Fibroblast of skin of right biceps (primary cell): ENCODE measurements at regions not wholly inside any gene's neighbourhood (a gene's known extent, or its start where the extent isn't known, plus 50 kb on each side); places are given as distances from the start of the nearest gene placed in this dataset.

ENCODE experiments used
- DNase-seq: peaks from one replicate; pipeline ENCODE4 v3.0.0-alpha.2; 2013

DNA sequence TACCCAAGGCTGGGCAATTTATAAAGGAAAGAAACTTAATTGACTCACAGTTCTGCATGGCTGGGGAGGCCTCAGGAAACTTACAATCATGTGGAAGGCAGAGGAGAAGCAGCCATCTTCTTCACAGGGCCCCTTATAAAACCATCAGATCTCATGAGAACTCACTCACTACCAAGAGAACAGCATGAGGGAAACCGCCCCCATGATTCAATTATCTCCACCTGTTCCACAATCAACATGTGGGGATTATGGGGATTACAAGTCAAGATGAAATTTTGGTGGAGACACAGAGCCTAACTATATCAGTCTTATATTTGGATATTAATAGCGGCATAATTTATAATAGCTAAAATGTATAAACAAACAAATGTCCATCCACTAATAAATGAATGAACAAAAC lies 1123.7 kb upstream of the NCAM2 start:
- DNase-seq: no peak

DNA sequence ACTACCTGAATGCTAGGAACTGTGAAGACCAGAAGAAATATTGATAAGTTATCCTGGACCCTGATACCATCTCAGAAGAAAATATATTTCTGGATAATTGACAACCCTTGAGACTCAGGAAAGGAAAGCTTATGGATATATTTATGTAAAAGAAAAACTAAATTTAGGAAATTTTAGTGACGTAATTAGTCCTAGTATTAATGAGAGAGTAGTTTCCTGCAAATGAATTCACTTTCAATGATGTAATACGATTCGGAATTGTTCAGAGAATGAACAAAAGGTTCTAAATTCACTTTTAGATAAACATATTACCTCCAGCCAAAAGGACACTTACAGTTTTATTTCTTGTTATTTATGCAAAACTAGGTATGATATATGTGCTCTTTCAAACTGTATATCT lies 1120.1 kb upstream of the NCAM2 start:
- DNase-seq: no peak

DNA sequence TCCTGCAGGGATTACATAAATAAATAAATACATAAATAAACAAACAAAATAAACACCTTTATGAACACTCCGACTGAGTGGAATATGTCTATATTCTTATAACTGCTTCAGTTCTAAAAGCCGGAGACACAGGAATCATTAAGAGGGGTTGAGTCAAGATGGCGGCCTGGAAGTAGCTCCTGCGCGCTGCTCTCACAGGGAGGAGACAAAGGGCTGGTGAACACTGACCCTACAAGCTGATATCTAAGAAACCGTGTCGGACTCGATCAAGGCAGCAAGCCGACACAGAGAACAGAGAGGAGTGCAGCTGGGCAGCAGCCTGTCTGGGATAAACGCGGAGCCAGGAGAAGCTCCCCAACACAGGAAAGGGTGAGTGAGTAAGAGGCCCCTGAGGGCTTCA lies 1098.6 kb upstream of the NCAM2 start:
- no peak for DNase-seq

DNA sequence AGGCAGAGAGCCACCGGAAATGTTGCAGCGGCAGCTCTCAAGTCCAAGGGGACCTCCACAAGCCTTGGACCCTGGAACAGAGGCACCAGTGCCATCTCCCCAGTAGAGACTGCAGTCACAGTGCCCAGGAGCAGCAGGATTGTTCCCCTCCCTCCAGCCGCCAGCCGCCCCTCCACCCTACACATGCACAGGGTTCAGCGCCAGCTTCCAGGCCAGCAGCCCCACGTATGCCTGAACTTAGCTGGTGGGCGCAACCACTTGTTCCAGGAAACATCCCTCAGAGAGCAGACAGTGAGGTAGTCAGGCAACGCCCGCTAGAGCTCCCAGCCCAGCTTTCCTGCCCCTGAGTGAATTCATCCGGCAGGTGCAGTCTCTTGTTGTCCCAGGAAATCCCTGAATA lies 1098.1 kb upstream of the NCAM2 start:
- DNase-seq: no peak

DNA sequence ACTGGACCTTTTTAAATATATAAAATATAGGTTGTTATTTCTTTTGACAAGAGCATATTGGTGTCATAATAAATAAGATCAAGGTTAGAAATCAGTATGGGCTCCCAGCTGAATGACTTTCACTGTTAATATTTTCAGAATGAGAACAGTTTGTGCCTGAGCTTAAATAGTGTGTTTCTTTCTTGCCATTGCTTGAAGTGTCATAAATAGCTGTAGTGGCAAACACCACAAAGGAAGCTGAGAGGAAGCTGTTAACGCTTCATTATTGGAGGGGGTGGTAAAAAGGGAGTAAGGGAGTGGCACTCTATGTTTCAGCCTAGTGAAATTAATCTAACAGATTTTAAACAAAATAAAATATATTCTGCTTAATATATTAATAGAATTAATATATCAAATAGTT lies 1089.8 kb upstream of the NCAM2 start:
- no peak for DNase-seq

DNA sequence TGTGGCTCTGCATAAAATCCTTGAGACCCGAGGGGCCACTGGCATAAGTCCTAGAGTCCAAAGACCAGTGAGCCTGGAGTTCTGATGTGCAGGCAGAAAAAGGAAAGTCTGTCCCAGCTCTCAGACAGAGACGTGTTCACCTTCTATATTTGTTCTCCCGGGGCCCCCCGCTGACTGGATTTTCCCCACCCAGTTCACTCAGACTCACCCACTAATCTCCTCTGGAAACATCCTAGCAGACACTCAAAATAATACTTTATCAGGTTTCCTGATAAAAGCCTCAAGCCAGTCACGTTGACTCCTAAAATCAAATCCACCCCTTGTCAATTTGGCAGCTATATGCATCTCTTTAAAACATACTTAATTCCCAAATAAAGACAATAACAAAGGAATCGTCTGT lies 1084.2 kb upstream of the NCAM2 start:
- no peak for DNase-seq

DNA sequence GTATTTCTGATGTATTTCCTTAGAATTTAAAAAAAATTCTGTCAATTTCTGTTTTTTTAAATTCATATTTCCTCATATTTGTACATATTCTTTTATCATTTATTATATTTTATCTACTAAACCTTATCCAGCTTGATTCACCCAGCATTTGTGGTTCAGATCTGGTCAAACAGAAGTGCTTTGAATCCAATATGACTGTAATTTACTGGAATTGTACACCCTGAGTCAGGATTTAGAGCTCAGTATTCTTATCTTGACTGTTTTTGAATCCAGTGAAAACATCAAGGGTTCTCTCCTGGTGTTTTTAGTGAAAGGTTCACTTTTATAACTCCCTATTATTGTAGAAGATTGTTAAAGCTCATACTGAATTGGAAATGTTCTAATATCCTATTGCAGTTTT lies 1077.0 kb upstream of the NCAM2 start:
- no peak for DNase-seq

DNA sequence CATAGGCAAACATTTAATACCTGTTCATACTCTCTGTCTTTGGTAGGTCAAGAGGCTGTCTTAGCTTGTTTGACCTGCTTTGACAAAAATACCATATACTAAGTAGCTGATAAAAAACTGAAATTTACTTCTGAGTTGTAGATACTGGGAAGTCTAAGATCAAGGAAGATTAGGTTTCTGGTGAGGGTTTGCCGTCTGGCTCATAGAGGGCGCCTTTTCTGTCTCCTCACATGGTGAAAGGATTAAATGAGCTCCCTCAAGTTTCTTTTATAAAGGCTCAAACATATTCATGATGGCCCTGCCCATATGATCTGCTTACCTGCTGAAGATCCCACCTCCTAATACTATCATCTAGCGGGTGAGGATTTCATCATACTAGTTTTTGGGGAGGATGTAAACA lies 1076.1 kb upstream of the NCAM2 start:
- no peak for DNase-seq

DNA sequence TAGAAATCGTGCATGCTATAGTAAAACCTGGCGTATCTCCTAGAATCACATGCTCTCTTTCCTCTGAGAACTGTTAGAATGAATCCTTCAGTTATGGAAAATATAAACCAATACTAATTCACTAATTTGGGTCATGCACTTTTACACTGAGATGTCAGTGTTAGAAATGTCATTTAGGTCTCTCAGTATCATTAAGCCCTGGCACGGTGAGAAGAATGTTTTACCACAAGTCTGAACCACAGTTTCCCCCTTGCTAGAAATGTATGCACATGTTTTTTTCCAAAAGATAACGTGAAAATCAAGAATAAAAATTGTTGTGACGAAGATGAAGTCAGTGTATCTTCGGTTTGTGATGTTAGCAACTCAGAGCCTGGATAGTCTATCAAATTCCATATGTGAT lies 1062.7 kb upstream of the NCAM2 start:
- no peak for DNase-seq

DNA sequence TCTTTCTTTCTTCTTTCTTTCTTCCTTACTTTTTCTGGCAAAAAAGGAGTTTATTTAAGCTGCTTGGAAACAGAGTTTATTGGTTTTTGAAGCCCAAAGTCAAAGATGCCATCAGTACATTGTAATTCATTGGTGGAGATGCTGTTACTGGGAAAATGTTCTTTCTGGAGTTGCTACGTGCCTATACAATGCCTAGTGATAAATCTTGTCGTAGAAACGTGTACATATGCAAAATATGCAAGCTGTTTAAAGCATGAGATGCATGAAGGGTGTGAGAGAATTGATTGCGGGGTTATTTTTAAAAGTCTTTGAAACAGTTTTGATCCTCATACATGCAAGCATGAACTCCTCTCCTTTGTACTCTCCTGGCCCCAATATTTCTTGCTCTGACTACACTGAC lies 1060.6 kb upstream of the NCAM2 start:
- DNase-seq: no peak

DNA sequence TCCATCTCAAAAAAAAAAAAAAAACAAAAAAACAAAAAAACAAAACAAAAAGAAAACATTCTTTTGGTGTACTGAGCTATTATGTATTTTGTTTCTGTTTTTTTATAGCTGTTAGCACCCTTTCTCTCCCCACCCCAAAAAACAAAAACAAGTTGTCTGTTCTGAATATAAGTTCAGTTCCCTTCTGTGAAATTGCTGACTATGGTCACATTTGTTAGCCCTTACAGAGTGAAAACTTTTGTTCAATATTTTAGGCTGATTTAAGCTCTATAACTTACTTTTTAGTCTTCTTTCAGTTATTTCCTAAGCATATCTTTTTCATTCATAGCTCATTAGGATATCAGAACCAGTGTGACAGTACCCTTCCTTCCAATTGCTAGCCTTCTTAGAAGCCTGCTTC lies 1056.6 kb upstream of the NCAM2 start:
- DNase-seq: no peak

DNA sequence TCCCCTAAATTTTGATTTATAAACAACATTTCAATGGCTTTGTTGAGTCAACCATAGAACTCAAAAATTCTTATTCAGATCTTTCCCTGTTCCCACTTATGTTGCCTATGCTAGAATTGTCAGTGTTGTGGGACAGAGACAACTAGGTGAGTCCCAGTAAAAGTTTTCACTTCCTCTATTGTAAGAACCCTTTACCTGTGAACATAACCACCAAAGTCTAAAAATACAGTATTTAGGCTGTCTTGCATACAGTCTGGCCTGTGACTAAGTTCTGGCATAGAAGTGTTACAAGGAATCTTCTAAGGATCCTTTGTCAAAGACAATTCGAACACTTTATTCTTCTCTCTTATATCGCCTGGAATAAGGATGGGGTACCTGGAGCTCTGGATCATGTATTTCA lies 1047.9 kb upstream of the NCAM2 start:
- DNase-seq: no peak

DNA sequence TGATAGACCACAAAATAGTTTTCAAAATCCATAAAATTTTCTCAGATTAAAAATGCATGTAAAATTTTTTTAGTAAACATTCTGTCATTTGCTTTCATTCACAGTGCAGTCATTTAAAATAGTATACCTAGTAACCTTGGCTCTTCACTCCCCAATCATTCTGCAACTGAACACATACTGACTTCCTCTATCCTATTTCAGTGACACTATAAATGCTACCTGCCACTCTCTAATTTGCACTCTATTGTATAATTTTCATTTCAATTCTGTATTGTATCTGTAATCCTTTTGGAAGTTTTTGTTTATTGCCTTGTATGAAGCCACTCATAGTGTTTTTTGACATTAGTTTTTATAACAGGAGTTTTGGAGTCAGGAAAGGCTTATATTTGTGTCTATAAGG lies 1029.1 kb upstream of the NCAM2 start:
- no peak for DNase-seq

DNA sequence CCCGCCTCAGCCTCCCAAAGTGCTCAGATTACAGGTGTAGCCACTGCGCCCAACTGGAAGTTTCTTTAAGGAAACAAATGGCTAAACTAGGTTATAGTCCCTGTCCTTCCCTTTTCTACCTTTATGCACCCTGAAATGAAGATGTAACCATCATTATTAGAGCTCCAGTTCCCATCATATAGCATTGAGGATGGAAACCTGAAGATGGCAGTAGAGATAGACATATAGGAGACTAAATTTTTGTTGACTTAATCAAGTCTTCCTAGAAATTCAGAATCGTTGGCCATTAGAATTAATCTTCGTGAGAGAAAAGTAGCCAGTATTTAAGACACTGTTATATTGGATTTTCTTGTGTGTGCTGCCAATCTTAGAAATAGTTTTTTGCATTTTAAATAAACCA lies 1016.3 kb upstream of the NCAM2 start:
- DNase-seq: no peak

DNA sequence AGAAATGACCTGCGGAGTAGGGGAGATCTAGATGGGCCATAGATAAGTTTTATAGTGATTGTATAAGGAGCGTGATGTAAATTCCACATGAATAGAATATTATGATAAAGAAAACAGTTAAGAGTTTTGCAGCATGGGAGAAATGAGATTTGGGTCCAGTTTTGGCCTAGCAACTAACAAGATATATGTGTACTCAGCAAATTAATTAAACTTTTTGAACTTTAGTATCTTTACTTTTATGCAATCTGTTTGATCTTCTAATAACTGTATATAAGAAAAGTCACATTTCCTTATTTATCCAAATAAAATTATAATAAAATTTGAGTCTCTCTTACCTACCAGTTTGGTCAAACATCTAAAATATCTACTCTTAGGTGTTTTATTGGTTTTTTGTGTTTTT lies 1011.8 kb upstream of the NCAM2 start:
- no peak for DNase-seq

DNA sequence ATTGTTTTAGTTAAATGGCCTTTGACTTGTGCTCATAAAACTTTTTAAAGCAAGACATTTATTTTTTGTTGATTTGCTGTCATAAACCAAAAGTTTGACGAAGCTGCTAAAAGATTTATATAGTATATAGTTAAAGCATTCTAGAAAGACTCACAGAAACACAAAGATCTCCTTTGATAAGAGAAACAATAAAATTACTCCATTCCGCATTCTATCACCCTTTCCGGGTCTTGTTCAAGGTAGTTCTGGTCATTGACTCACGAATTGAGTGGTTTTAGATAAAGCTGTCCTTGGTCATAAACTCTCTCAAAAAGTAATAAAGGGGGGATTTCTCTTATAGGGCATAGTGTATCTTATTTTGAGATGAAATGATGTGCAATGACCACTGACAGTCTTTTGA lies 1010.5 kb upstream of the NCAM2 start:
- no peak for DNase-seq

DNA sequence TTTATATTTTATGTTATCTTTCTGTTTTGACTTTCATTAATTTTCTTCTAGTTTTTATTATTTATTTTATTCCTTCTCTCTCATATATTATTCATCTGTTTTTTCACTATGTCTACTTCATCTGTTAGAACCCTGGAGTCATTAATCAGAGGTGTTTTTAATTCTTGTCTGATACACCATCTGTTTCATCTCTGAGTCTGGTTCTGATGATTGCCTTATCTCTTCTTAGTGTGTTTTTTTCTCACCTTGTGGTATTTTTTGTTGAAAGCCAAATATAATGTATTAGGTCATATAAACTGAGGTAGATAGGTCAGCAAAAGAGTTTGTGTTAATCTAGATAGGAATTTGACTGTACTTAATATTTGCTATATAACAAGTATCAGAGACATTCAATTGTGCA lies 1005.7 kb upstream of the NCAM2 start:
- no peak for DNase-seq

DNA sequence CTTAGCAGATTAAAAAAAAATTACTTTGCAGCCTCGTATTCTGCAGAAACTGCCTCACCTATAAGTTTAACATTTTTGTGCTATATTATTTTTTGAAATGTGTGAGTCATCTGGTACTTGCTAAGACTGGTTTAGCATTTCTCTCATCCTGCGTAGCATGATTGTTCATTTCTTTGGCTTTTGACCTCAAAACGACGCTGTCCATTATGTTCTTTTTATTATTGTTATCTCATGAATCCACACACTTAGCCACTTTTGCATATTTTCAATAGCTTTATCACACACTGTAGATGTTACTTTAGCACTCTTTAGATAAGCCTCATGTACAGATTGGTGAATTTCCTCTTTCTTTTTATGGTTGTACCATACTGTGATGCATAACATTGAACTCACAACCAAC lies 1004.9 kb upstream of the NCAM2 start:
- no peak for DNase-seq

DNA sequence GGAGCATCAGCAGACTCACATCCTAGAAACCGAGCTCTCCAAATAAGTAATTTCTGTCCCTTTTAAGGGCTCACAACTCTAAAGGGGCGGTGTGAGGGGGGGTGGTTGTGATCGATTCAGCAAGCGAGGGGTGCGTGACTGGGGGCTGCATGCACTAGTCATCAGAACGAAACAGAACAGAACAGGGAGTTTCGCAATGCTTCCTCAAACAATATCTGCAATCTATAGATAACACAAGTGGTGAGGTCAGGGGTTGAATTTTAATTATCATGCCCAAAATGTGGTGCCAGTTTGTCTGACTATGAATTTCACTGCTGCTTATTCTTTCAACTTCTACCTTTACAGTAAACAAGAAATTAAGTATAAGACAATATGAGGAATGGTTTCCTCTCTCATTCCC lies 1003.0 kb upstream of the NCAM2 start:
- no peak for DNase-seq

DNA sequence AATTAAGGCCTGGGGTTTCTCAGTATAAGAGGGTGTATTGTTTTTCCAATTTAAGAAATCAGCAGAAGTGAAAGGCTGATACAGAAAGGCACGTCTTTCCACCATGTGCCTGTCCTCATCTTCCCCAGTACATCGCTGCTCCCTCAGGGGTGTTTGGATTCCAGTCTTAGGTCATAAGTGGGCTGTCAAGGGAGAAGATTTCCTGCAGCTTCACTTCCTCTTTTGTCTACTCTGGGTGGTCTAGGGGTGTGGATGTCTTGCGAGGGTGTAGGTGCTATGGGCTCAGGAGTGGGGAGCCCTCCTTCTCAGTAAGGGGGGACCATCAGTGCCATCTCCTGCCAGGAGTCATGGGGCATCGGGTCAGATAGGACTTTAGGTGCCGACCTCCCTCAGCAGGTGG lies 999.8 kb upstream of the NCAM2 start:
- no peak for DNase-seq

DNA sequence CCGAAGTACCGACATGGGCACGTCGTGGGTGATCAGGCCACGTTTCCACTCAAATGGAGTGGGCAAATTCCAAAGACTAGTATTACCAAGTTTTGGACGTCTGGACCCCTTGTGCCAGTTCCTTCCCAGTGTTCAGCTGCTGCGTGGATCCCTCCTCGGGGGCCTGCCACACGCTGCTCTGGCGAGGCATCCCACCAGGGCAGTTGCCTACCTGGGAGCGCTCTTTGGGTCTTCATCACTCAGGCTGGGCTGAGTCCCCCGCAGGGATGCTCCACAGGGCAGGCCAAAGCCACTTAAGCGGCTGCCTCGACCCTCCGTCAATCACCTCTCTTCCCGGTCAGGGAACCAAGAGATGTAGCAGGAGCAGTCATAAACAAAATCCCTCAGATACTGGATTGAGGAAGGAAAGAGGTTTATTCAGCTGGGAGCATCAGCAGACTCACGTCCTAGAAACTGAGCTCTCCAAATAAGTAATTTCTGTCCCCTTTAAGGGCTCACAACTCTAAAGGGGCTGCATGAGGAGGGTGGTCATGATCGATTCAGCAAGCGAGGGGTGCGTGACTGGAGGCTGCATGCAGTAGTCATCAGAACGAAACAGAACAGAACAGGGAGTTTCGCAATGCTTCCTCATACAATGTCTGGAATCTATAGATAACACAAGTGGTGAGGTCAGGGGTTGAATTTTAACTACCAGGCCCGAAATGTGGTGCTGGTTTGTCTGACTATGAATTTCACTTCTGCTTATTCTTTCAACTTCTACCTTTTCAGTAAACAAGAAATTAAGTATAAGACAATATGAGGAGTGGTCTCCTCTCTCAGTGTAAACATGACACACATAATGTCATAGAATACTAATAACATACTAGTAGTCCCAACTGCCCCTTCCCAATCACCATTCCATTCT lies 998.6 kb upstream of the NCAM2 start:
- DNase-seq: no peak

DNA sequence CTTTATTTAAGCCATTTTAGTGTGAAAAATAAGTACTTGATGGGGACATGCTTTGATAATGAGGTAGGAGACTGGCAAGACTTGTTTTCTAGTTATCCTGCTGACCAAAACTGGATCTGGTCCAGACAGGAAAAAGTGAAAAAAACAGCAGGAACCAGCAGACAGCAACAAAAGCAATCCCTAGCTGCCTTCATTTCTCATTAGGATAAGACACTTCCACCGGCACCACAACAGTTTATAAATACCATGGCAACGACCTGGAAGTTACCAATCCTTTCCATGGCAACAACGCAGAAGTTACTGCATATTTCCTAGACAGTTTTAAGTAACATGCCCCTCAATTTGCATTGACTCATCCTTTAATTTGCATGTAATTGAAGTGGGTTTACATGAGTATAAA lies 993.8 kb upstream of the NCAM2 start:
- no peak for DNase-seq

DNA sequence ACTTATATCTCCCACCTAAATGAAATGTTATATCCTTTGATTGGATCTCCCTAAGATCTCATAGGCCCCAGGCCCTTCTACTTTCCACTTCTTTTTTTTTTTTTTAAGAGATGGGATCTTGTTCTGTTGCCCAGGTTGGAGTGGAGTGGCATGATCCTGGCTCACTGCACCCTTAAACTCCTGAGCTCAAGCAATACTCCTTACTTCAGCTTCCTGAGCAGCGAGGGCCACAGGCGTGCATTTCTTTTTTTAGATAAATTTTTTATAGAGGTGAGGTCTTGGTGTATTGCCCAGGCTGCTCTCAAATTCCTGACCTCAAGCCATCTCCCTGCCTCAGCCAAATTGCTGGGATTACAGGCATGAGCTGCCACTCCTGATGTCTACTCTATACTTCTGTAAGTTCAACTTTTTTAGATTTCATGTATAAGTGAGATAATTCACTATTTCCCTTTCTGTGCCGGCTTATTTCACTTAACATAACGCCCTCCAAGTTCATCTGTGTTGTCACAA lies 987.5 kb upstream of the NCAM2 start:
- DNase-seq: no peak

DNA sequence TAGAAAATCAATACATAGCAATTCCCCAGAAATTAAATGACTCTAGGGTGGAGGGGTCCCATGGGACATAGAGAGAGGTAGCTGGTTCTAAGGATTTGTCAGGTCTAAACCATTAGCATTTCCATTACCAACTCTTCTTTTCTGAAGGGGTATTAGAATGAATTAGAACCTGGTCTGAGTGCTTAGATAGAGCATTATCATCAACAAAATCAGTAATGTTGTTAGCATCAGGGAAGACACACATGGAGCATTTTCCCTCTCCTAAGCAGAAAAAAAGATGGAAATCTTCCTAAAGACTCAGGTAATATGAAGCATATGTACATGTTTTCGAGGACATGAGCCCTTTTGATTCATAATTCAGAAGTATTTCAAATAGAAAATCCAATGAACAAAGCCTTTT lies 984.4 kb upstream of the NCAM2 start:
- DNase-seq: no peak

DNA sequence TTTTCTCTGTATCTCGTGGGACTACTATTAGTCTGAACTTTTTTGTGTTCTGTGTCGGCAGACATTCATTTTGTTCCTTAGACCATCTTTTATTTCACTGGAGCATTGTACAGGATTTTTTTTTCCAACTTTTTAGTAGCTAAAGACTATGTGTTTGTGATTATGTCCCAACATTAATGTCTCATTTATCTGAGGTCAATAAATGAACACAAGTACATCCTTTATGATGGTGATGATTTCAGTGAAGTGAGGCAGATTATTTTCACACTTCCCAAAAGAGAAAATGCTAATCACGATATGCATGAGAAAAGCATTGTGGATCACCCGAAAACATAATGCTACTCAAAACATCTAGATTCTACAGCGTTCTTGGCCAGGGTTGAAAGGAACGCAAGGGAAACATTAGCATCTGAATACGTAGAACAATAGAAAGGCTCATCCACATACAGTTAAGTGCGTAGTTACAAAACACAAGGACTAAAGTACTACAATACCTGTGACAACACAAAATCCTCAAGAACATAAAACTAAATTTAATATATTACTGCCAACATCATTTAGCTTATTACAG lies 981.7 kb upstream of the NCAM2 start:
- no peak for DNase-seq
